H9 (cell line): ENCODE measurements at regions not wholly inside any gene's neighbourhood (a gene's known extent, or its start where the extent isn't known, plus 50 kb on each side); places are given as distances from the start of the nearest gene placed in this dataset.

ENCODE experiments used
- DNase-seq: peaks from one replicate; pipeline ENCODE4 v3.0.0-alpha.2; 2017
- H2AFZ ChIP-seq: one replicate; pipeline ENCODE4 v1.6.1; 2013; ENCODE audit warnings: mild to moderate bottlenecking, low read length, control low read depth, moderate library complexity
- H2AK5ac ChIP-seq: 2 replicates; pipeline ENCODE4 v1.6.1; 2013; ENCODE audit warnings: low read length, control low read depth, mixed read lengths; ENCODE audit not compliant: insufficient read length
- H2BK120ac ChIP-seq: one replicate; pipeline ENCODE4 v1.6.1; 2013; ENCODE audit warnings: low read depth, mild to moderate bottlenecking, low read length, control low read depth, inconsistent platforms; ENCODE audit not compliant: poor library complexity, severe bottlenecking
- H2BK12ac ChIP-seq: 2 replicates; pipeline ENCODE4 v1.6.1; 2013; ENCODE audit warnings: low read length, control low read depth, mixed read lengths, low read depth; ENCODE audit not compliant: insufficient read length
- H2BK15ac ChIP-seq: 2 replicates; pipeline ENCODE4 v1.6.1; 2013; ENCODE audit warnings: low read depth, low read length, control low read depth
- H2BK20ac ChIP-seq: one replicate; pipeline ENCODE4 v1.6.1; 2013; ENCODE audit warnings: low read depth, mild to moderate bottlenecking, low read length, control low read depth, inconsistent platforms; ENCODE audit not compliant: poor library complexity, severe bottlenecking
- H2BK5ac ChIP-seq: 2 replicates; pipeline ENCODE4 v1.6.1; 2013; ENCODE audit warnings: low read length, control low read depth, mixed read lengths; ENCODE audit not compliant: insufficient read length
- H3K14ac ChIP-seq: 2 replicates; pipeline ENCODE4 v1.6.1; 2013; ENCODE audit warnings: low read length, control low read depth; ENCODE audit not compliant: insufficient read depth
- H3K18ac ChIP-seq: 2 replicates; pipeline ENCODE4 v1.6.1; 2013; ENCODE audit warnings: low read depth, mild to moderate bottlenecking, mixed read lengths, low read length, control low read depth; ENCODE audit not compliant: insufficient read length
- H3K23ac ChIP-seq: 2 replicates; pipeline ENCODE4 v1.6.1; 2013; ENCODE audit warnings: low read length, control low read depth, mixed read lengths, low read depth; ENCODE audit not compliant: insufficient read length
- H3K23me2 ChIP-seq: 2 replicates; pipeline ENCODE4 v1.6.1; 2013; ENCODE audit warnings: low read depth, mild to moderate bottlenecking, mixed read lengths, low read length, control low read depth; ENCODE audit not compliant: insufficient read length, poor library complexity, severe bottlenecking
- H3K27ac ChIP-seq: 2 replicates; pipeline ENCODE4 v1.5.1; 2013; ENCODE audit warnings: low read length, control low read depth, mixed read lengths, low read depth; ENCODE audit not compliant: insufficient read length
- H3K27me3 ChIP-seq: 2 replicates; pipeline ENCODE4 v1.6.1; 2013; ENCODE audit warnings: low read length, control low read depth, inconsistent platforms; ENCODE audit not compliant: insufficient read depth
- H3K4ac ChIP-seq: 2 replicates; pipeline ENCODE4 v1.6.1; 2013; ENCODE audit warnings: low read depth, mild to moderate bottlenecking, control low read depth, inconsistent platforms, low read length, moderate library complexity
- H3K4me1 ChIP-seq: 2 replicates; pipeline ENCODE4 v1.6.1; 2013; ENCODE audit warnings: low read length, control low read depth, inconsistent platforms; ENCODE audit not compliant: insufficient read depth
- H3K4me2 ChIP-seq: 2 replicates; pipeline ENCODE4 v1.6.1; 2013; ENCODE audit warnings: low read length, control low read depth, mixed read lengths; ENCODE audit not compliant: insufficient read length, insufficient read depth
- H3K56ac ChIP-seq: 2 replicates; pipeline ENCODE4 v1.6.1; 2013; ENCODE audit warnings: low read depth, mild to moderate bottlenecking, mixed read lengths, low read length, control low read depth; ENCODE audit not compliant: insufficient read length
- H3K79me1 ChIP-seq: 2 replicates; pipeline ENCODE4 v1.6.1; 2013; ENCODE audit warnings: low read depth, mild to moderate bottlenecking, moderate library complexity, low read length, control low read depth, inconsistent platforms; ENCODE audit not compliant: insufficient read depth, poor library complexity, severe bottlenecking
- H3K79me2 ChIP-seq: 2 replicates; pipeline ENCODE4 v1.6.1; 2013; ENCODE audit warnings: low read length, control low read depth, inconsistent platforms; ENCODE audit not compliant: insufficient read depth
- H3K9ac ChIP-seq: 2 replicates; pipeline ENCODE4 v1.6.1; 2013; ENCODE audit warnings: low read length, control low read depth, mixed read lengths; ENCODE audit not compliant: insufficient read length; ENCODE audit errors: extremely low read depth
- H3K9me3 ChIP-seq: one replicate; pipeline ENCODE4 v1.6.1; 2013; ENCODE audit warnings: low read depth, low read length, inconsistent platforms; ENCODE audit not compliant: control insufficient read depth
- H3T11ph ChIP-seq: one replicate; pipeline ENCODE4 v1.6.1; 2013; ENCODE audit warnings: mild to moderate bottlenecking, low read length, control low read depth, inconsistent platforms
- H4K20me1 ChIP-seq: one replicate; pipeline ENCODE4 v1.6.1; 2013; ENCODE audit not compliant: control insufficient read depth, insufficient read length, insufficient read depth
- H4K5ac ChIP-seq: 2 replicates; pipeline ENCODE4 v1.6.1; 2013; ENCODE audit warnings: low read depth, mild to moderate bottlenecking, mixed read lengths, low read length, control low read depth; ENCODE audit not compliant: insufficient read length
- H4K8ac ChIP-seq: replicated peaks from 2 replicates; pipeline ENCODE4 v1.6.1; 2013; ENCODE audit warnings: low read length, control low read depth, mixed read lengths, low read depth; ENCODE audit not compliant: insufficient read length
- H4K91ac ChIP-seq: 2 replicates; pipeline ENCODE4 v1.6.1; 2013; ENCODE audit warnings: low read depth, mild to moderate bottlenecking, moderate library complexity, mixed read lengths, low read length, control low read depth; ENCODE audit not compliant: insufficient read length
- H3K27ac Mint-ChIP-seq, 3 experiments: 2 replicates in 2 of 3; 3 replicates in 1 of 3; pipeline ENCODE4 v1.8.0; 2020 to 2021; ENCODE audit warnings: mixed read lengths in 3 of 3, mild to moderate bottlenecking in 1 of 3, moderate library complexity in 1 of 3
- H3K27me3 Mint-ChIP-seq: 2 replicates; pipeline ENCODE4 v1.8.0; 2021; ENCODE audit warnings: low read depth, mild to moderate bottlenecking, moderate library complexity, mixed read lengths
- H3K36me3 Mint-ChIP-seq, 3 experiments: 2 replicates in 2 of 3; 3 replicates in 1 of 3; pipeline ENCODE4 v1.8.0; 2020 to 2021; ENCODE audit warnings: low read depth in 3 of 3, mixed read lengths in 3 of 3; ENCODE audit not compliant: insufficient read depth in 1 of 3
- H3K4me1 Mint-ChIP-seq, 2 experiments: 2 replicates each; pipeline ENCODE4 v1.8.0; 2020; ENCODE audit warnings: mixed read lengths in 2 of 2
- H3K4me3 Mint-ChIP-seq, 2 experiments: 2 replicates in 1 of 2; 3 replicates in 1 of 2; pipeline ENCODE4 v1.8.0; 2020 to 2021; ENCODE audit warnings: mild to moderate bottlenecking in 2 of 2, mixed read lengths in 2 of 2, moderate library complexity in 1 of 2
- H3K9me3 Mint-ChIP-seq, 2 experiments: 2 replicates in 1 of 2; 3 replicates in 1 of 2; pipeline ENCODE4 v1.8.0; 2020; ENCODE audit warnings: mild to moderate bottlenecking in 2 of 2, mixed read lengths in 2 of 2, moderate library complexity in 1 of 2
- CTCF ChIP-seq: fragments of 200-600 bp; sonication (generic); conservative IDR thresholded peaks from 3 replicates; pipeline ENCODE4 v1.8.0; 2021; ENCODE audit warnings: antibody characterized with exemption, mild to moderate bottlenecking
- WGBS: extraction: QIAGEN DNeasy Blood & Tissue Kit; methylation state at CpG from one replicate; pipeline ENCODE4 v1.1.7; 2013; ENCODE audit warnings: missing lambda C conversion rate, low lambda C conversion rate, mixed read lengths; ENCODE audit not compliant: insufficient read length; ENCODE audit errors: extremely low coverage; 5-methylcytosine and 5-hydroxymethylcytosine counted together

DNA sequence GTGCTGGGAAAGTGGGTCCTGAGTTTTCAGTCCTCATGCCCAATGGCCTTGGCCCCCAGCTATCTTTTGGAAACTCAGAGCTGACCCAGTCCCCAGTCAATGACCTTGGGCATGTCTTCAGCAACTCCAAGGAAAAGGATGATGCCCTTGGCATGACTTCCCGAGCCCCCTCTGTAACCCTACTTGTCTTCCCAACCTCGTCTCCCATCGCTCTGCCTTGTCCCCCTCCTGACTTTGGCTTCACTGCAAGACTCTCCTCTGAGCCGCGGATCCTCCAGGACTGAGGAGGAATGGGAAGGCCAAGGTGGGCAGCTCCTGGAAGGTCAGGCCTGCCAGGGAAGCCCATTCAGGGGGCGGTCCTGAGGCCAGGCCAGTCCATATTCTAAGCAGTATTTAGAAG, 73.5 kb upstream of the MEF2A start:
- Histone ChIP-seq H2BK5ac (no peak overlapping the region), H2BK20ac (no peak overlapping the region), H2BK120ac (no peak overlapping the region), H4K91ac (no peak overlapping the region), H3K14ac (no peak overlapping the region), H3K79me1 (no peaks in the 10 kb centered on the region), H3K9ac (no peak overlapping the region), H3K27me3 (no peaks in the 10 kb centered on the region), H3K27ac (no peak overlapping the region), H3K79me2 (no peaks in the 10 kb centered on the region), H2BK15ac (no peak overlapping the region), H4K8ac (no peak overlapping the region), H2BK12ac (no peak overlapping the region), H3K4me1 (no peaks in the 10 kb centered on the region), H4K5ac (no peak overlapping the region), H3K23me2 (no peaks in the 10 kb centered on the region), H2AK5ac (no peak overlapping the region), H3K18ac (no peak overlapping the region), H2AFZ (no peak overlapping the region), H3K56ac (no peak overlapping the region), H3K4me2 (no peak overlapping the region), H3K9me3 (no peaks in the 10 kb centered on the region), H3T11ph (no peak overlapping the region), H3K4ac (no peak overlapping the region), H4K20me1 (no peaks in the 10 kb centered on the region), H3K23ac (no peak overlapping the region)
- Mint-ChIP-seq H3K27me3 (peaks cover 3% of the 10 kb centered on the region; the same call in 1 of the 2 replicates), H3K4me3 (no peak overlapping the region), H3K36me3 (no peaks in the 10 kb centered on the region), H3K27ac (no peak overlapping the region), H3K9me3 (no peaks in the 10 kb centered on the region; a peak in 1 of 5 replicates), H3K4me1 (peaks cover 2% of the 10 kb centered on the region in 2 experiments)
- DNase-seq = no peak
- WGBS = no CpG with 5 or more reads among the region's 6 CpGs
- TF ChIP-seq CTCF = no peak
